ENCODE measurements at regions not wholly inside any gene's neighbourhood (a gene's known extent, or its start where the extent isn't known, plus 50 kb on each side); places are given as distances from the start of the nearest gene placed in this dataset.

GRCh38 chr2:226115102-226115831 lies 684.4 kb downstream of the IRS1 start:
- Histone ChIP-seq H3K9me3 (ENCODE audit: control insufficient read depth, low read length) (no peaks in the 10 kb centered on the region), H3K36me3 (ENCODE audit: control insufficient read depth in 1 of 2, insufficient read depth in 2 of 2, low read length in 1 of 2) (no peaks in the 10 kb centered on the region), H3K4me1 (ENCODE audit: control insufficient read depth in 1 of 2, insufficient read depth in 2 of 2, low read length in 2 of 2) (no peaks in the 10 kb centered on the region), H3K27me3 (ENCODE audit: control insufficient read depth in 1 of 2, insufficient read depth in 2 of 2, low read length in 1 of 2) (no peaks in the 10 kb centered on the region), H3K27ac (ENCODE audit: low read depth in 1 of 2, low read length in 2 of 2) (no peak overlapping the region), H3K4me3 (ENCODE audit: low read length in 2 of 2) (no peak overlapping the region)
- DNase-seq: no peak
- peak; percentile 76 for ATAC-seq (ENCODE audit: low FRiP score)
- intact Hi-C loops (cut with DNase I): no loop called here
- 16 to 19% methylated on average over 3 of the region's 3 CpGs for WGBS, 2 donors

GRCh38 chr2:226114436-226114835 lies 685.2 kb downstream of the IRS1 start:
- H3K4me3 ChIP-seq (ENCODE audit: low read length in 2 of 2): no peak overlapping the region
- DNase-seq (no peak), ATAC-seq (ENCODE audit: low FRiP score) (no peak)
- no peaks in the 10 kb centered on the region for H3K36me3 ChIP-seq (ENCODE audit: control insufficient read depth in 1 of 2, insufficient read depth in 2 of 2, low read length in 1 of 2)
- H3K9me3 ChIP-seq (ENCODE audit: control insufficient read depth, low read length): no peaks in the 10 kb centered on the region
- no peak overlapping the region for H3K27ac ChIP-seq (ENCODE audit: low read depth in 1 of 2, low read length in 2 of 2)
- intact Hi-C loops (cut with DNase I): no loop called here
- whole genome bisulfite sequencing, 2 donors: 72 to 82% methylated on average over 5 of the region's 5 CpGs
- H3K4me1 ChIP-seq (ENCODE audit: control insufficient read depth in 1 of 2, insufficient read depth in 2 of 2, low read length in 2 of 2): no peaks in the 10 kb centered on the region
- H3K27me3 ChIP-seq (ENCODE audit: control insufficient read depth in 1 of 2, insufficient read depth in 2 of 2, low read length in 1 of 2): no peaks in the 10 kb centered on the region

- no peaks in the 10 kb centered on the region for H3K4me1 ChIP-seq (ENCODE audit: control insufficient read depth in 1 of 2, insufficient read depth in 2 of 2, low read length in 2 of 2)
- WGBS, 2 donors: 37 to 52% methylated on average over 1 of the region's 1 CpG
- intact Hi-C loops (cut with DNase I): no loop called here
- H3K4me3 ChIP-seq (ENCODE audit: low read length in 2 of 2): no peak overlapping the region
- ATAC-seq (ENCODE audit: low FRiP score) (no peak), DNase-seq (no peak)
- no peaks in the 10 kb centered on the region for H3K36me3 ChIP-seq (ENCODE audit: control insufficient read depth in 1 of 2, insufficient read depth in 2 of 2, low read length in 1 of 2)
- no peak overlapping the region for H3K27ac ChIP-seq (ENCODE audit: low read depth in 1 of 2, low read length in 2 of 2)
- H3K9me3 ChIP-seq (ENCODE audit: control insufficient read depth, low read length): no peaks in the 10 kb centered on the region
- no peaks in the 10 kb centered on the region for H3K27me3 ChIP-seq (ENCODE audit: control insufficient read depth in 1 of 2, insufficient read depth in 2 of 2, low read length in 1 of 2)
Measured at GRCh38 chr2:226098861-226099745, 699.6 kb downstream of the NYAP2 start.

- Histone ChIP-seq H3K27ac (ENCODE audit: low read depth in 1 of 2, low read length in 2 of 2) (no peak overlapping the region), H3K36me3 (ENCODE audit: control insufficient read depth in 1 of 2, insufficient read depth in 2 of 2, low read length in 1 of 2) (no peaks in the 10 kb centered on the region), H3K4me3 (ENCODE audit: low read length in 2 of 2) (no peak overlapping the region), H3K27me3 (ENCODE audit: control insufficient read depth in 1 of 2, insufficient read depth in 2 of 2, low read length in 1 of 2) (no peaks in the 10 kb centered on the region), H3K4me1 (ENCODE audit: control insufficient read depth in 1 of 2, insufficient read depth in 2 of 2, low read length in 2 of 2) (no peaks in the 10 kb centered on the region), H3K9me3 (ENCODE audit: control insufficient read depth, low read length) (peaks cover 1% of the 10 kb centered on the region)
- WGBS, 2 donors: 96 to 97% methylated on average over 1 of the region's 1 CpG
- ATAC-seq (ENCODE audit: low FRiP score): no peak
- DNase-seq: no peak
- intact Hi-C loops (cut with DNase I): no loop called here
Measured at GRCh38 chr2:226095058-226095457, 695.5 kb downstream of the NYAP2 start.

- ATAC-seq (ENCODE audit: low FRiP score) (no peak), DNase-seq (no peak)
- no peaks in the 10 kb centered on the region for H3K4me1 ChIP-seq (ENCODE audit: control insufficient read depth in 1 of 2, insufficient read depth in 2 of 2, low read length in 2 of 2)
- no peaks in the 10 kb centered on the region for H3K36me3 ChIP-seq (ENCODE audit: control insufficient read depth in 1 of 2, insufficient read depth in 2 of 2, low read length in 1 of 2)
- H3K4me3 ChIP-seq (ENCODE audit: low read length in 2 of 2): no peak overlapping the region
- H3K27me3 ChIP-seq (ENCODE audit: control insufficient read depth in 1 of 2, insufficient read depth in 2 of 2, low read length in 1 of 2): no peaks in the 10 kb centered on the region
- H3K27ac ChIP-seq (ENCODE audit: low read depth in 1 of 2, low read length in 2 of 2): no peak overlapping the region
- peaks cover 1% of the 10 kb centered on the region for H3K9me3 ChIP-seq (ENCODE audit: control insufficient read depth, low read length)
- WGBS, 2 donors: 78 to 83% methylated on average over 2 of the region's 2 CpGs
- intact Hi-C loops (cut with DNase I): no loop called here
Measured at GRCh38 chr2:226093364-226093763, 693.9 kb downstream of the NYAP2 start.

GRCh38 chr2:226088366-226088674 lies 688.8 kb downstream of the NYAP2 start:
- Histone ChIP-seq H3K36me3 (ENCODE audit: control insufficient read depth in 1 of 2, insufficient read depth in 2 of 2, low read length in 1 of 2) (no peaks in the 10 kb centered on the region), H3K4me3 (ENCODE audit: low read length in 2 of 2) (no peak overlapping the region), H3K4me1 (ENCODE audit: control insufficient read depth in 1 of 2, insufficient read depth in 2 of 2, low read length in 2 of 2) (no peaks in the 10 kb centered on the region), H3K27me3 (ENCODE audit: control insufficient read depth in 1 of 2, insufficient read depth in 2 of 2, low read length in 1 of 2) (no peaks in the 10 kb centered on the region), H3K27ac (ENCODE audit: low read depth in 1 of 2, low read length in 2 of 2) (no peak overlapping the region), H3K9me3 (ENCODE audit: control insufficient read depth, low read length) (peaks cover 1% of the 10 kb centered on the region)
- ATAC-seq (ENCODE audit: low FRiP score) (no peak), DNase-seq (no peak)
- intact Hi-C loops (cut with DNase I): no loop called here
- WGBS, 2 donors: 58 to 83% methylated on average over 3 of the region's 3 CpGs

GRCh38 chr2:226087505-226088365 lies 688.2 kb downstream of the NYAP2 start:
- no peak for ATAC-seq (ENCODE audit: low FRiP score)
- no peak overlapping the region for H3K4me3 ChIP-seq (ENCODE audit: low read length in 2 of 2)
- WGBS, 2 donors: 87 to 89% methylated on average over 5 of the region's 5 CpGs

GRCh38 chr2:226087051-226087450 lies 687.5 kb downstream of the NYAP2 start:
- no peak for ATAC-seq (ENCODE audit: low FRiP score)

More at GRCh38 chr2:226087505-226088365, 688.2 kb downstream of the NYAP2 start:
- H3K4me1 ChIP-seq (ENCODE audit: control insufficient read depth in 1 of 2, insufficient read depth in 2 of 2, low read length in 2 of 2): no peaks in the 10 kb centered on the region
- DNase-seq: no peak
- intact Hi-C loops (cut with DNase I): no loop called here
- H3K27ac ChIP-seq (ENCODE audit: low read depth in 1 of 2, low read length in 2 of 2): no peak overlapping the region
- no peaks in the 10 kb centered on the region for H3K36me3 ChIP-seq (ENCODE audit: control insufficient read depth in 1 of 2, insufficient read depth in 2 of 2, low read length in 1 of 2)
- H3K9me3 ChIP-seq (ENCODE audit: control insufficient read depth, low read length): no peaks in the 10 kb centered on the region
- H3K27me3 ChIP-seq (ENCODE audit: control insufficient read depth in 1 of 2, insufficient read depth in 2 of 2, low read length in 1 of 2): no peaks in the 10 kb centered on the region

More at GRCh38 chr2:226087051-226087450, 687.5 kb downstream of the NYAP2 start:
- DNase-seq: no peak
- no peaks in the 10 kb centered on the region for H3K27me3 ChIP-seq (ENCODE audit: control insufficient read depth in 1 of 2, insufficient read depth in 2 of 2, low read length in 1 of 2)
- intact Hi-C loops (cut with DNase I): no loop called here
- no peak overlapping the region for H3K27ac ChIP-seq (ENCODE audit: low read depth in 1 of 2, low read length in 2 of 2)
- H3K36me3 ChIP-seq (ENCODE audit: control insufficient read depth in 1 of 2, insufficient read depth in 2 of 2, low read length in 1 of 2): no peaks in the 10 kb centered on the region
- 65 to 71% methylated on average over 3 of the region's 3 CpGs for WGBS, 2 donors
- no peaks in the 10 kb centered on the region for H3K9me3 ChIP-seq (ENCODE audit: control insufficient read depth, low read length)
- no peaks in the 10 kb centered on the region for H3K4me1 ChIP-seq (ENCODE audit: control insufficient read depth in 1 of 2, insufficient read depth in 2 of 2, low read length in 2 of 2)
- H3K4me3 ChIP-seq (ENCODE audit: low read length in 2 of 2): no peak overlapping the region
